ENCODE measurements at regions not wholly inside any gene's neighbourhood (a gene's known extent, or its start where the extent isn't known, plus 50 kb on each side); places are given as distances from the start of the nearest gene placed in this dataset.

GRCh38 chr6:105907991-105908390 is 178.1 kb upstream of the PRDM1 start:
- DNase-seq (ENCODE audit: low spot score) = no peak

- no peak for DNase-seq (ENCODE audit: low spot score)
These were observed 178.8 kb upstream of the PRDM1 start for GRCh38 chr6:105907301-105907700.

DNA sequence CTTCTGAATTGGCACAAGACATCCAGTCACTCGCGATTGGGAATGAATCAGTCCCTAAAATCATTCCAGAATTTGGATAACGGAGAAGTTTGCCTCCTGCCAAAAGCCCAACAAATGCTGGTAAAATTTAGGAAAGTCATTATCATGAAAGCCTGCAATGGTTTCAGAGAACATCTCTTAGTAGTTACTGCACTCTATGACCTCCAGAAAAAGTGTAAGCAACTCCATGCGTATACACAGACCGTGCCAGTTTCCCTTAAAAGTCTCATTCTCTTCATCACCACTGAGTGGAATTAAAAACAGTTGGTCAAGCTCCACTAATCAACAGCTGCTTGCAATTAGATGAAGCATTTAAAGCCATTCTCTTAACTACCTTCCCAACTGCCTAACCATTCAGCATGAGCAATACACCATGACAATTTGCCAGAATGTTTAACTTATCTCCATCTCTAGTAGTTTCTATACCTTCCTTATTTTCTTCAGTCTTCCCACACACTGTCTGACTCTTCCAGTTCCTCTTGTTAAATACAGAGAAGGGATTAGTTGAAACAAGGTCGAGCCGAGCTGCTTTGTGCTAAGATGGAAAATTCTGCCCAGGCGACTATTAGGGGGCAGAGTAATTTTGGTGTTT is 183.6 kb upstream of the PRDM1 start:
- no peak for DNase-seq (ENCODE audit: low spot score)

- no peak for DNase-seq (ENCODE audit: low spot score)
These were observed 184.6 kb upstream of the PRDM1 start for GRCh38 chr6:105901583-105901982.

GRCh38 chr6:105900125-105900937 is 185.8 kb upstream of the PRDM1 start:
- no peak for DNase-seq (ENCODE audit: low spot score)

DNA sequence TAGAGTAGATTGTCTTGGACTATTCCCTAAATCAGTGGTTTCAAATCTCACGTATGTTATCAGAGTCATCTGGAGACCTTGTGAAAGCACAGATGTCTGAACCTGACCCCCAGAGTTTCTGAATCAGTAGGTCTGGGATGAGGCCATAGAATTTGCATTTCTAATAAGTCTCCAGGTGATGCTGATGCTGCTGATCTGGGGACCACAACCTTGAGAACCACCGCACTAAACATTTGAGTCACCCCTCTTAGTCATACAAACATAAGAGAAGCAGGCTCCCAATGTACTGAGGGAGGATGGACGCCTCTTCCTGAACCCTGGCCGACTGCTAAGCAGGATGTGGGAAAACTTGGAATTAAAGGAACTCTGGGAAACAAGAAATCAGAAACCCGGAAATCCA is 187.8 kb upstream of the PRDM1 start:
- peak; percentile 35 for DNase-seq (ENCODE audit: low spot score)

DNA sequence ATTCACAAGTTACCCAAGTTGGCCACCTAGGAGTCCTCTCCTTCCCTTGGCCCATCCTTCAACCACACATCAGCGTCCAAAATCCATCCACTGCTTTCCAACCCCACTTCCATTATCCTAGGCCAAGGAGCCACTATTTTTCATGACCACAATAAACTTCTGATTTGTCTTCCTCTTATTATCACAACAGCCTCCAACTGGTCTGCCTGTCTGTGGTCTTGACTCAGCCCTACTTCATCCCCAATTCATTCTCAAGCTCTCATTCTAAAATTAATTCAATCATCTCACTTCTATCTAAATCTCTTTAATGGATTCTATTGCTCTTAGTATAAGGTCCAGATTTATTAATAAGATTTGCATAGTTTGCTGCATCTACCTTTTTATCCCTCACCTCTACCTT is 189.0 kb upstream of the PRDM1 start:
- DNase-seq (ENCODE audit: low spot score) = no peak

DNA sequence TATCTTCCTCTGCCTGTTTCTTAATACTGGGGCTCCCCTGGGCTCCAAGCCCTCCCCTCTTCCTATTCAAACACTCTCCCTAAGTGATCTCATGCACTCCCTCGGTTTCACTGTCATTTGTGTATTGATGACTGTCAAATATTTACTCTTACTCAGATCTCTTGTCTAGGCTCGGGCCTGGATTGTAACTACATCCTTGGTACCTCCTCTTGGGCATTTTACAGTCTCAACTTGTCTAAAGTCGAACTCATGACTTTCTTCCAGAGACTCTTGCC is 189.4 kb upstream of the PRDM1 start:
- no peak for DNase-seq (ENCODE audit: low spot score)

DNA sequence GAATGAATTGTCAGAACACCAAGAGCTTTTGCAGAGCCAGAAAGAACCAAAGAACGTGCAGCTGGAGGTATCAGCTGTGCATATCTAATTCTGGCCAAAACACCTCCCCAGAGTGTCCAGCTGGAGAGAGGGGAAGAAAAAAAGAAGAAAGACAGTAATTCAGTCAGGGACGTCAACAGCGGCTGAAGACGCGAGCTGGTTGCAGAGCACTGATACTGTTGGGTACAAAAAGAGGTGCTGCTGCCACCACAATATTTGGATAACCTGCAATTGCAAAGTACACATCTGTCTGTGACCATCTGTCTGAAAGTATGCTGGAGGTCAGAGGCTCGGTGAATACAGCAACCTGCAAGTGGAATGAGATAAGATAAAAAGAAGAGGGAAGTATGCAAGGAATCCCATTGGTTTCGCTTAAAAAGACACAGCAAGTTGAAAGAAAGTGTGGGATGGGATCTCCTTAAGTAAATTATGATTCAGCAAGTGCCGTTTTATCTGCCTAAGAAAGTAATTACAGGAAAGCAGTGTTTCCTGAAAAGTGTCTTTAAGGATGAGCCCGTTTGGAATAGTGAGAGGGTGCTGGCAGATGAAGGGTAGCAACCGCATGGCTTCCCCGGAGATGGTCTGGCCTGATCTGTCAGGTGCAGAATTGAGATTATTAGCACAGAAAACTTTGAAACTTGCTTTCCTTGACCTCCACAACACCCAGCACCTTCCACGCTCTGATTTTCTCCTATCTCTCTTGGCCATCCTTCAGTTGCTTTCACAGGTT is 189.9 kb upstream of the PRDM1 start:
- DNase-seq (ENCODE audit: low spot score) = no peak

GRCh38 chr6:105894556-105894955 is 191.6 kb upstream of the PRDM1 start:
- DNase-seq (ENCODE audit: low spot score) = no peak

DNA sequence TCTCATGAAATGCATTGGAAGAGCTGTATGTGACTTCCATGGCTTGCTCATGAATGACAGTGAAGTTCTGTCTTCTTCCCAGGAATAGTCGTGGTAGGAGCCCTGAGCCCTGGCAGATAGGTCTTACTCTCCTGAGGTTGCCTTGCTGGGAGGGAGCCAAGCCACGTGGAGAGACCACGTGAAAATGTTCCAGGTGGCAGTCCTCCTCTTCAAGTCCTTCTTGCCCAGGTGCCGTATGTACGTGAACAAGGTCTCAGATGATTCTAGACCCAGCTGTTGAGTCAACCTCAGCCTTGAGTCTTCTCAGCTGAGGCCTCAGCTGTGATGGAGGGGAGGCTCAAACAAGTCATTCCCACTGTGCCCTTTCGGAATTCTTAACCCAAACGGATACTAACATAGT is 192.4 kb upstream of the PRDM1 start:
- DNase-seq (ENCODE audit: low spot score) = no peak

DNA sequence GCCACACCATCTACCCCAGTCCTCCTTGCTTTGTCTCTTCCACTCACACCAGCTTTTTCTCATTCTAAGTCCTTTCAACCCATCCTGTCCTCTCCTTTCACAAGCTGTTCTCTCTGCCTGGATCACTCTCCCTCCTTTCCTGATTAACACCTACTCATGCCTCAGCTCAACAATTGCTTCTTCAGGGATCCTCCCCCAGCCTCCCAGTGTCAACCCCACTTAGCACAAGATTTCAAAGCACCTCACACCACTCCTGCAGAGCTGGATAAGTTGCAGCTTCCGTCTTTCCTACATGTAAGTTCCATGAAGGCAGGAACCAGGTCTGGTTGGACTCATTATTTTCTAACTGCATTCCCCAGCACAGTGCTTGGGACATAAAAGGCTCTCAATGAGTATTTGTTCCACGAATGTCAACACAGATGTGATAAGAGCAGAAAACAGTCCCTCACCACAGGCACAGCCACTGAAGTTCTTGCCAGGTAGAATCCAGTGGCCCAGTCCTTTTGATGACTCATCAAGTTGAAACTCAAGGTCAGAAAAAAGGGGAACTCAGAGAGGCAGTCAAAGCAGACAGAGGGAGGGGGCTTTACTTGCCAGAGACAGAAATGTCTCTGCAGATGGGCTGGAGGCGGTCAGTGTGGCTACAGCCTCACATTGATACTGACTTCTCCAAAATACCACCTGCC is 193.4 kb upstream of the PRDM1 start:
- no peak for DNase-seq (ENCODE audit: low spot score)

- peak; percentile 50 for DNase-seq (ENCODE audit: low spot score)
These were observed 195.5 kb upstream of the PRDM1 start for GRCh38 chr6:105890521-105891244.

DNA sequence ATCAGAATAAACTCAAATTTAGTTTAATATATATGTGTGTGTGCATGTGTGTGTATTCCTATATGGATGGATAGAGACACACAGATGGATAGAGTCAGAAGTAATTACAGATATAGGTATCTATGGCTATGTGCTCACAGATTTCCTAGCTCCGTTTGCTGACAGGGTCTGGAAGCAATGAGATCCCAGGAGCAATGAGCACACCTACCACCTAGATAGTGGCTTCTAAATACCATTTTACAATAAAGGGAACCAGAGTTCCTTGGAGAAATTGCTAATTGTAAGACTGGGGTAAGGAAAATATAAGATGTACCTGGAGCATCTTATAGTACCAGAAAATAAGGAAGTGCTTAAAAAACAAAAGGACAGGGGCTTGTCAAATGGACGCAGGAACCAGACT is 196.2 kb upstream of the PRDM1 start:
- DNase-seq (ENCODE audit: low spot score) = no peak

- DNase-seq (ENCODE audit: low spot score) = peak; percentile 4
These were observed 199.2 kb upstream of the PRDM1 start for GRCh38 chr6:105886814-105887544.

DNA sequence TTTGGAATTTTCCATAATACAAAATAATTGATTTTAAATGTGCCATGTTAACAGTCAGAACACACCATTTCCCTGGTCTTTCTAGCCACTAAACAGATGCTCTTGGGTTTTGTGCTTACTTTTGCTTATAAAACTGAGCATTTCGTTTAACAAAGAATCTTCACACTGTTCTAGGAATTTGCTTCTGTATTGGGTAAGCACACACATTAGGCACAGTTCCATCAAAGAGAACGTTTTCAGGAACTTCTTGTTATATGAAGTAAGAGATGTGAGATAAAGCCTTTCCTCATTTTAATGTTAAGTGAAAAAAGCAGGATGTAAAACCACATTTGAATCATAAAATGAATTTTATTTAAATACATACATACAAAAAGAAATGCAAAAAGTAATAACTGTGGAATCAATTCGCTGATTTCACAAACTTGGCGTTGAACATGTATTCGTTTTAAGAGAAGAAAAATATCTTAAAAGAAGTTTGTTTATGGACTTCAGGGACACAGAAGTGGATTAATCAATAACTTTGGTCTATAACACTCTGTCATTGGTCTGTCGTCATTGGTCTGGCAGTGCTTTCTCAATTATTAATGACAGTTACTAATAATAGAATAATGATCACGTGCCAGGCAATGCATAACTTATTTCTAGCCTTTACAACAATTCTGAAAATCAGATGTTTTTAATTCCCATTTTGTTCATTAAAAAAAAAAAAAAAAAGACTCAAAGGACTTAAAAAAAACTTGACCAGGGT is 199.9 kb upstream of the PRDM1 start:
- DNase-seq (ENCODE audit: low spot score) = peak; percentile 12

DNA sequence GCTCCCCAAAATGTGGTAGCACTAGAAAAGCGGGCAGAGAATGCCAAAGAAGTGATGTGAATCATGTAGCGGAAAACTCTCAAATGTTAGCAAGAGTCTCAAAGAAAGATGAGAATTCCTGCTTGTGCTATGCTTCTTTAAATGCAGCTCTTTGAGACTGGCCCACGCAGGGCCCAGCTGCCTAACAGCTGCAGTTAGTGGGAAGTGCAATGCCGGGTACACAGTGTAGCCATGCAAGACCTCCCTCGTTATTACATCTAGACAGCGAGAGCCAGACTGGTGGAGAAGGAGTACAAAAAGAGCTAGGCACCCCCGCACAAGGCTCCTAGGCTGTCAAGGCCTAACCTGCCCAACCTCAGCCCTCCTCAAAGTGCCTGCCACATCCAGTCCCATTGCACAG is 201.7 kb upstream of the PRDM1 start:
- no peak for DNase-seq (ENCODE audit: low spot score)

DNA sequence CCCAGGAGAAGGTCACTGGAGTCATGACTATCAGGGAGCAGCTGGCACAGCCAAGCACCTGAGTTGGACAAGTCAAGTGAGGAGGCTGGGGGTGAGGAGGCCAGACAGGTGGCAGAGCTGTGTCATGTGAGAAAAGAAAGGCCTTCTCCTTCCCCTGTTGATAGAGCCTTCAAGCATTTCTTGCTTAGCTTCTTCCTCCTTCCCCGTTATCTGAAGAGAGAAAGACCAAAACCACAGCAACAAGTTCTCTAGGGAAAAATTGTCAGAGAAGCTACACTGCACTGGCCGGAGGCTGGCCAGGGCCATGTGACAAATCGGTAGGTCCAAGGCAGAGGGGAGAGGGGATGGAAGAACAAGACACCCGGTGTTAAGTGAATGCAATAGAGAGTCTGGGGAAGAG is 202.1 kb upstream of the PRDM1 start:
- DNase-seq (ENCODE audit: low spot score) = no peak

DNA sequence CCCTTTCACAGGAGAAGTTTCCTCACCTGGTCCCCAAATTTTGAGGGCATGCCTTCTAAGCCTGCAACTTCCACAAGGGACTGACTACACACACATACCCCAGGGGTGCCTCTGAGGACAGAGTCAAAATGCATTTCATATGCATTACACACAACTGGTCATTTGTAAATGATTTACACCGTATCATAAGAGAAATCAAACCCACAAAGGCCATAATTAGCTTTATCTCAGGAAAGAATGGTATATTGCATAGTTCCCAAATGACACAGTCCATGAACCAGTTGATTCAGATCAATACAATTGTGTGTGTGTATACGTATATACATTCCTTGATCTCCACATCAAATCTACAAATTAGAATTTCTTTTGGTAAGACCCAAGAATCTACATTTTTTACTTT is 203.3 kb upstream of the PRDM1 start:
- peak; percentile 34 for DNase-seq (ENCODE audit: low spot score)

- DNase-seq (ENCODE audit: low spot score) = peak; percentile 75
These were observed 203.9 kb upstream of the PRDM1 start for GRCh38 chr6:105882121-105882803.

Measured in kidney tubule cell (primary cell).